ENCODE measurements at regions not wholly inside any gene's neighbourhood (a gene's known extent, or its start where the extent isn't known, plus 50 kb on each side); places are given as distances from the start of the nearest gene placed in this dataset.

DNA sequence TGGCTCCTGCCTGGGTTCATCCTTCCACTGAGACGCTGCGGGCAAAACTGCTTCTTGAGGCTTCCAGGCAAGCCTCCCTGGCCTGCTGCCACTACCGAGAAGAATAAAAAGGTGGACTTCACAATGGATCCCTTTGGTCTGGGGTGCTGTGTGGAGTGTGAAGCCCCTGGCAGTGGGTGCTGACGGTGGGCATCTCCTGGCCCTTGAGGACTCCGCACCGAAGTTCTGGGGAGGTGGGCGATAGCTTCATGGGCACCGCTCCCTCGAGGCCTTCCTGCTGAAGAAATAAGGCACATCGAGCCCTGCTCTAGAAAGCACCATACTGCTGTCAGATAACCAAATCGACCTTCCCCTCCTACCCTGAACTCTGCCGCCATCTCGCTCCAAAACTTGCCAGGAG, 106.6 kb upstream of the CTBP2 start:
- no peaks in the 10 kb centered on the region for H3K27me3 ChIP-seq (ENCODE audit: control insufficient read depth, insufficient read depth, low read length)
- DNase-seq = no peak
- no peaks in the 10 kb centered on the region for H3K9me3 ChIP-seq (ENCODE audit: control insufficient read depth, low read depth, low read length)
- H3K36me3 ChIP-seq (ENCODE audit: control insufficient read depth, insufficient read depth, low read length) = no peaks in the 10 kb centered on the region
- no CpG with 5 or more reads among the region's 13 CpGs for WGBS (ENCODE audit: insufficient coverage, low lambda C conversion rate)
- no peaks in the 10 kb centered on the region for H3K4me1 ChIP-seq (ENCODE audit: control insufficient read depth, insufficient read depth, low read length)
- no peak overlapping the region for H3K4me3 ChIP-seq (ENCODE audit: low read length)
- H3K27ac ChIP-seq (ENCODE audit: low read length) = no peak overlapping the region

DNA sequence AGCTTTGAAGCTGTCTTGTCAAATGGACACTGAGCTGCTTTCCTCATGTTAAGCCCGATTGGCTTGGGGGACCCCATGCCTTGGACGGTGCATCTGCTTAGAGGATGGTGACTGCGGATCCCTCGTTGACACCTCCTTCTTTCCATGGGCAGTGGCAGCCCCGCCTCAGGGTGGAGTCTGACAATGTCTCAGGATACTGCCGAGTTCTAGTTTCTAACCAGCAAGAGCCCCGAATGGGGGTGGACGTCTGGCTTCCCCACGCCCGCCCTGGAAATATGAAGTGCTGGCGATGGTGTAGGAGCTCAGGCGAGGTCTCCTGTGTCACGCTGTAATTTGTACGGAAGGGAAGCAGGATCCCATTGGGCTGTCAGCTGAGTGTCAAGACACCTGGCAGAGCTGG, 106.2 kb upstream of the CTBP2 start:
- Histone ChIP-seq H3K4me3 (ENCODE audit: low read length) (no peak overlapping the region), H3K4me1 (ENCODE audit: control insufficient read depth, insufficient read depth, low read length) (no peaks in the 10 kb centered on the region), H3K27ac (ENCODE audit: low read length) (no peak overlapping the region), H3K36me3 (ENCODE audit: control insufficient read depth, insufficient read depth, low read length) (no peaks in the 10 kb centered on the region), H3K27me3 (ENCODE audit: control insufficient read depth, insufficient read depth, low read length) (no peaks in the 10 kb centered on the region), H3K9me3 (ENCODE audit: control insufficient read depth, low read depth, low read length) (no peaks in the 10 kb centered on the region)
- no peak for DNase-seq
- WGBS (ENCODE audit: insufficient coverage, low lambda C conversion rate) = no CpG with 5 or more reads among the region's 14 CpGs

DNA sequence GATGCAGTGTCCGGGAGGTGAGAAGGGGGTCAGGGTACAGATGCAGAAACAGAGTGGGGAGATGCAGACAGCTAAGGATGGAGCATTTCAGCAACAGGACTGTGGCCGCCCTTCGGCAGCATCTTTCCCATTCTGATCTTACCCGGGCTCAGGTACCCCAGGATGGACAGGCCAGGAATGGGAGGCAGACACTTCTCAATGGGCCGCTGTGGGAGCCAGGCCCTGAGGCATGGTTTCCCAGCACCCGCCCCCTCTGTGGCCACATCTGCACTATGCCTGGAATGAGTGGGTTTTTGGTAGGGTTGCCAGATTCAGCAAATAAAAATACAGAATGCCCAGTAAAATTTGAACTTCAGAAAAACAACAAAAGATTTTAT, 105.2 kb upstream of the CTBP2 start:
- Histone ChIP-seq H3K4me3 (ENCODE audit: low read length) (no peak overlapping the region), H3K4me1 (ENCODE audit: control insufficient read depth, insufficient read depth, low read length) (no peaks in the 10 kb centered on the region), H3K27me3 (ENCODE audit: control insufficient read depth, insufficient read depth, low read length) (no peaks in the 10 kb centered on the region), H3K36me3 (ENCODE audit: control insufficient read depth, insufficient read depth, low read length) (no peaks in the 10 kb centered on the region), H3K27ac (ENCODE audit: low read length) (no peak overlapping the region), H3K9me3 (ENCODE audit: control insufficient read depth, low read depth, low read length) (no peaks in the 10 kb centered on the region)
- DNase-seq = no peak
- no CpG with 5 or more reads among the region's 6 CpGs for WGBS (ENCODE audit: insufficient coverage, low lambda C conversion rate)

DNA sequence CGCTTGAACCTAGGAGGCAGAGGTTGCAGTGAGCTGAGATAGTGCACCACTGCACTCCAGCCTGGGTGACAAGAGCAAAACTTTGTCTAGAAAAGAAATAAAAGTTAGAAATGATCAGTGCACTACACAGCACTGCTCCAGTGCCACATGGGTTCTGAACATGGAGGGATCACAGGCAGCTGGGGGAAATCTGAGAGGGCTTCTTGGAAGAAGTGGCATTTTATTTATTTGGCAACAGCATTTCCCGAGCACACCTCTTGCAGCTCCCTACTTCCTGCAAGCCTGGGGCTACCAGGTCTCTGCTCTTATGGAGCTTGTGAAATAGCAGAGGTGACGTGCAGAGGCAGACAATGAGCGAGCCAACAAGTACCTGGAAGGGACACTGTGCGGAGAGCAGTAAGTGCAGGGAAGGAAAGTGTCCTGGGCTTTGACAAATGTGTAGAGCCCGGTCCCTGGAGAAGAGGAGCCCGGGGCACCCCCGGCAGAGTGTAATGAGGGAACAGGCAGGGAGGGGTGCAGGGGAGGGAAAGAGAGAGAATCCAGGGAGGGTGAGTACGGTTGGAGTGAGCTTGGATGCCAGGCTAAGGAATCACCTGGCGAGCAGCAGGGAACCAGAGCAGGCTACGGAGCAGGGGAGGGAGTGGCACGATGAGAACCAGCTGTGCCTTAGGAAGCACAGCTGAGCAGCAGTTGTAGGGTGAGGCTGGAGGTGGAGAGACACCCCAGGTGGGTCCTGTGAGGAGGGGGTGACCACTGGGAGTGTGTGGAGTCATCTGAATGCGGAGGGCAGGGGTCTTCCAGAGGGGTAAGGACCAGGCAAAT, 104.6 kb upstream of the CTBP2 start:
- WGBS (ENCODE audit: insufficient coverage, low lambda C conversion rate) = 69% methylated on average over 4 of the region's 13 CpGs
- no peaks in the 10 kb centered on the region for H3K36me3 ChIP-seq (ENCODE audit: control insufficient read depth, insufficient read depth, low read length)
- no peak overlapping the region for H3K27ac ChIP-seq (ENCODE audit: low read length)
- no peaks in the 10 kb centered on the region for H3K9me3 ChIP-seq (ENCODE audit: control insufficient read depth, low read depth, low read length)
- DNase-seq = no peak
- no peaks in the 10 kb centered on the region for H3K4me1 ChIP-seq (ENCODE audit: control insufficient read depth, insufficient read depth, low read length)
- no peaks in the 10 kb centered on the region for H3K27me3 ChIP-seq (ENCODE audit: control insufficient read depth, insufficient read depth, low read length)
- no peak overlapping the region for H3K4me3 ChIP-seq (ENCODE audit: low read length)

DNA sequence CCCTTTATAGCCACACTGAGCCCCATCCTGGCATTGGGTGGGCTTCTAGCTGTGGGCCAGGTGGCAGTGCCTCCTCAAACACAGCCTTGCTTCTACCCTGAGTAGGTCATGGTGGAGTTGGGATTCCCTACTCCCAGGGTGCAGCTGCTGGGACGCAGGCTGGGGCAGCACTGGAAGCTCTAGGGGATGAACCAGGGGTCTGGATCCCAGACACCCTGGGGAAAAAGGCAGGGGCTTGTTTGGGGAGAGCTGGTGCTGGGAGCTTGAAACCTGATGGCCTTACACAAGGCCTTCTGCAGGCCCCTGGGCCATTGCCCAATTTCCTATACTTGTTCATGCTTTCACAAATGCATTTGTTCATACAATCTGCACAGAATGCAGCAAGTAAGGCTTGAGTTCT, 103.7 kb upstream of the CTBP2 start:
- Histone ChIP-seq H3K4me1 (ENCODE audit: control insufficient read depth, insufficient read depth, low read length) (no peaks in the 10 kb centered on the region), H3K4me3 (ENCODE audit: low read length) (no peak overlapping the region), H3K9me3 (ENCODE audit: control insufficient read depth, low read depth, low read length) (no peaks in the 10 kb centered on the region), H3K27ac (ENCODE audit: low read length) (no peak overlapping the region), H3K27me3 (ENCODE audit: control insufficient read depth, insufficient read depth, low read length) (no peaks in the 10 kb centered on the region), H3K36me3 (ENCODE audit: control insufficient read depth, insufficient read depth, low read length) (no peaks in the 10 kb centered on the region)
- WGBS (ENCODE audit: insufficient coverage, low lambda C conversion rate) = no CpG with 5 or more reads among the region's 1 CpG
- no peak for DNase-seq

DNA sequence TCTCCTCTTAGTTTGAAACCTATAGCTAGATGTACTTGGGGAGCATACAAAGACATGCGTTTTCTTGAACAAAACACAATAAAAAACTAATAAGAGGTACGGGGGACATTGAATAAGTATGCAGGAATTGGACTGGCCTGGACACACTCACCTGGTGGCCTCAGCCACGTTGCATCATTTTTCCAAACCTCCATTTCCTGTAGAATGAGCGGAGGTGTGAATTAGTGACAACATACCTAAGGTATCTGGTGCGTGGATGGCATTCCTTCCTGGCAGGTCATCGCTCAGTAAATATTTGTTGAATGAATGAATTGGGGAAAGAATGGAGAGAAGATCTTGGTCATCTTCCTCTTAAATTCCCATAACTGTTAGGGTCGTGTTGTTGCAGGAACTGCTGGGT, 103.2 kb upstream of the CTBP2 start:
- Histone ChIP-seq H3K9me3 (ENCODE audit: control insufficient read depth, low read depth, low read length) (no peaks in the 10 kb centered on the region), H3K36me3 (ENCODE audit: control insufficient read depth, insufficient read depth, low read length) (no peaks in the 10 kb centered on the region), H3K27me3 (ENCODE audit: control insufficient read depth, insufficient read depth, low read length) (no peaks in the 10 kb centered on the region), H3K4me1 (ENCODE audit: control insufficient read depth, insufficient read depth, low read length) (no peaks in the 10 kb centered on the region), H3K27ac (ENCODE audit: low read length) (no peak overlapping the region), H3K4me3 (ENCODE audit: low read length) (no peak overlapping the region)
- 73% methylated on average over 2 of the region's 7 CpGs for WGBS (ENCODE audit: insufficient coverage, low lambda C conversion rate)
- no peak for DNase-seq

DNA sequence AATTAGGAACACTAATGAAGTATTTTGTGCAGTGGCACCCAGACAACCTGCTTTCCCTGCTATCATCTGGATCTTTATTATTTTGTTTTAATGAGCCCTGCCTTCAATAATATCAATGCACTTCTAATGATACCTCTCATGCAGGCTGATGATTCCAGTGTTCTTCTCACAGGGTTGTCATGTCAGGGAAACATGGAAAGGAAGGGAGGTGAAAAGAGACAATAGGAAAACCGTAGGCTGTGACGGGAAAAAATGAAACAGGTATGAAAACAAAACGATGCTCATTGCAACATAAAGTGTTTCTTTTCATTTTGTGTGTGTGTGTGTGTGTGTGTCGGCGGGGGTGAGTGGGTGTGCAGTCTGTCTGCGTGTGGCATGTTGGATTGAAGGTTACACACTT, 102.6 kb upstream of the CTBP2 start:
- Histone ChIP-seq H3K4me1 (ENCODE audit: control insufficient read depth, insufficient read depth, low read length) (no peaks in the 10 kb centered on the region), H3K27me3 (ENCODE audit: control insufficient read depth, insufficient read depth, low read length) (no peaks in the 10 kb centered on the region), H3K4me3 (ENCODE audit: low read length) (no peak overlapping the region), H3K36me3 (ENCODE audit: control insufficient read depth, insufficient read depth, low read length) (no peaks in the 10 kb centered on the region), H3K27ac (ENCODE audit: low read length) (no peak overlapping the region), H3K9me3 (ENCODE audit: control insufficient read depth, low read depth, low read length) (no peaks in the 10 kb centered on the region)
- DNase-seq = no peak
- WGBS (ENCODE audit: insufficient coverage, low lambda C conversion rate) = 83% methylated on average over 2 of the region's 6 CpGs

GRCh38 chr10:125262409-125262808, 102.0 kb upstream of the CTBP2 start:
- 82% methylated on average over 2 of the region's 6 CpGs for WGBS (ENCODE audit: insufficient coverage, low lambda C conversion rate)
- H3K4me3 ChIP-seq (ENCODE audit: low read length) = no peak overlapping the region
- DNase-seq = no peak
- H3K9me3 ChIP-seq (ENCODE audit: control insufficient read depth, low read depth, low read length) = no peaks in the 10 kb centered on the region
- H3K36me3 ChIP-seq (ENCODE audit: control insufficient read depth, insufficient read depth, low read length) = no peaks in the 10 kb centered on the region
- no peaks in the 10 kb centered on the region for H3K27me3 ChIP-seq (ENCODE audit: control insufficient read depth, insufficient read depth, low read length)
- no peak overlapping the region for H3K27ac ChIP-seq (ENCODE audit: low read length)
- no peaks in the 10 kb centered on the region for H3K4me1 ChIP-seq (ENCODE audit: control insufficient read depth, insufficient read depth, low read length)

GRCh38 chr10:125261491-125262186, 101.3 kb upstream of the CTBP2 start:
- Histone ChIP-seq H3K27ac (ENCODE audit: low read length) (no peak overlapping the region), H3K27me3 (ENCODE audit: control insufficient read depth, insufficient read depth, low read length) (no peaks in the 10 kb centered on the region), H3K4me3 (ENCODE audit: low read length) (no peak overlapping the region), H3K4me1 (ENCODE audit: control insufficient read depth, insufficient read depth, low read length) (no peaks in the 10 kb centered on the region), H3K9me3 (ENCODE audit: control insufficient read depth, low read depth, low read length) (no peaks in the 10 kb centered on the region), H3K36me3 (ENCODE audit: control insufficient read depth, insufficient read depth, low read length) (no peaks in the 10 kb centered on the region)
- WGBS (ENCODE audit: insufficient coverage, low lambda C conversion rate) = 0% methylated on average over 1 of the region's 6 CpGs
- no peak for DNase-seq

- WGBS (ENCODE audit: insufficient coverage, low lambda C conversion rate) = no CpG with 5 or more reads among the region's 9 CpGs
- Histone ChIP-seq H3K36me3 (ENCODE audit: control insufficient read depth, insufficient read depth, low read length) (no peaks in the 10 kb centered on the region), H3K9me3 (ENCODE audit: control insufficient read depth, low read depth, low read length) (no peaks in the 10 kb centered on the region), H3K27ac (ENCODE audit: low read length) (no peak overlapping the region), H3K4me1 (ENCODE audit: control insufficient read depth, insufficient read depth, low read length) (no peaks in the 10 kb centered on the region), H3K27me3 (ENCODE audit: control insufficient read depth, insufficient read depth, low read length) (no peaks in the 10 kb centered on the region), H3K4me3 (ENCODE audit: low read length) (no peak overlapping the region)
- no peak for DNase-seq
Measured at GRCh38 chr10:125260260-125260659, 99.9 kb upstream of the CTBP2 start.

- no CpG with 5 or more reads among the region's 4 CpGs for WGBS (ENCODE audit: insufficient coverage, low lambda C conversion rate)
- Histone ChIP-seq H3K9me3 (ENCODE audit: control insufficient read depth, low read depth, low read length) (no peaks in the 10 kb centered on the region), H3K4me3 (ENCODE audit: low read length) (no peak overlapping the region), H3K27me3 (ENCODE audit: control insufficient read depth, insufficient read depth, low read length) (no peaks in the 10 kb centered on the region), H3K27ac (ENCODE audit: low read length) (no peak overlapping the region), H3K36me3 (ENCODE audit: control insufficient read depth, insufficient read depth, low read length) (no peaks in the 10 kb centered on the region), H3K4me1 (ENCODE audit: control insufficient read depth, insufficient read depth, low read length) (no peaks in the 10 kb centered on the region)
- DNase-seq = no peak
Measured at GRCh38 chr10:125259651-125260050, 99.3 kb upstream of the CTBP2 start.

All from large intestine (tissue), 3 donors.